ENCODE measurements at regions not wholly inside any gene's neighbourhood (a gene's known extent, or its start where the extent isn't known, plus 50 kb on each side); places are given as distances from the start of the nearest gene placed in this dataset.
"Not testable (repeated sequence)": the region's sequence is repeated elsewhere in the genome, so short reads cannot be mapped to it uniquely, and the experiment has no call there.

DNA sequence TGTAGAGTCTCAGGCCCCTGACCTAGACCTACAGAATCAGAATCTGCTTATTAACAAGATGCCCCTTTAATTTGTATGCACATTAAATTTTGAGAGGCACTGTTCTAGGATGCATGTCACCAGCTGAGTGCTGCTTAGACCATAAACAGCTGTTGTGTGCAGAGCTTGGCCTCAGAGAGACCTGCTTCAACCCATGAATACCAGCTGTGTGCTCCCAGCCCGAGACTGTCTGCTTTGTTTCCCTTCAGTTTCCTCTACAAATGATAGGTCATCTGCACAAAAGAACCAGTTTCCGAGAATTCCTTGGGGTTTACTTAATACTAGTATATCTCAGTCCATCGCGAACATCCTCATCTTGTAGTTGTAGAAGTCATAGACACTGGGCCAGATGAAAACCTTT is 158.5 kb upstream of the PFN2 start:
- no peak for TF ChIP-seq SUZ12 (IDR thresholded peaks at IDR 0.05; ENCODE audit: extremely low read depth, insufficient read depth, insufficient read length)
- no peak for TF ChIP-seq YY1 (IDR thresholded peaks at IDR 0.05; ENCODE audit: insufficient read depth, insufficient read length)
- no peak for TF ChIP-seq ZNF274 (IDR thresholded peaks at IDR 0.05; ENCODE audit: low read depth, low read length)
- Histone ChIP-seq H3K9me3 (ENCODE audit: insufficient read depth, low read length) (peaks cover 12% of the 10 kb centered on the region; the same call in 1 of the 2 replicates), H3K9ac (ENCODE audit: insufficient read length, low read depth) (no peak overlapping the region), H3K4me1 (ENCODE audit: insufficient read depth, insufficient read length) (peaks cover 3% of the 10 kb centered on the region), H3K27me3 (ENCODE audit: insufficient read depth, insufficient read length) (no peaks in the 10 kb centered on the region), H3K36me3 (ENCODE audit: insufficient read depth, insufficient read length, low read length) (no peaks in the 10 kb centered on the region), H3K4me3 (ENCODE audit: insufficient read length, low read depth) (no peak overlapping the region)
- DNase-seq (ENCODE audit: low read depth, low spot score): no peak

GRCh38 chr3:150128126-150128525 is 157.4 kb upstream of the PFN2 start:
- no peak for TF ChIP-seq YY1 (IDR thresholded peaks at IDR 0.05; ENCODE audit: insufficient read depth, insufficient read length)
- no peak for TF ChIP-seq ZNF274 (IDR thresholded peaks at IDR 0.05; ENCODE audit: low read depth, low read length)
- TF ChIP-seq SUZ12 (IDR thresholded peaks at IDR 0.05; ENCODE audit: extremely low read depth, insufficient read depth, insufficient read length): no peak
- H3K27me3 ChIP-seq (ENCODE audit: insufficient read depth, insufficient read length): no peaks in the 10 kb centered on the region
- DNase-seq (ENCODE audit: low read depth, low spot score): no peak
- H3K4me1 ChIP-seq (ENCODE audit: insufficient read depth, insufficient read length): peaks cover under 1% of the 10 kb centered on the region
- no peak overlapping the region for H3K9ac ChIP-seq (ENCODE audit: insufficient read length, low read depth)
- no peak overlapping the region for H3K4me3 ChIP-seq (ENCODE audit: insufficient read length, low read depth)
- H3K9me3 ChIP-seq (ENCODE audit: insufficient read depth, low read length): peaks cover 2% of the 10 kb centered on the region; the same call in 1 of the 2 replicates
- H3K36me3 ChIP-seq (ENCODE audit: insufficient read depth, insufficient read length, low read length): no peaks in the 10 kb centered on the region

DNA sequence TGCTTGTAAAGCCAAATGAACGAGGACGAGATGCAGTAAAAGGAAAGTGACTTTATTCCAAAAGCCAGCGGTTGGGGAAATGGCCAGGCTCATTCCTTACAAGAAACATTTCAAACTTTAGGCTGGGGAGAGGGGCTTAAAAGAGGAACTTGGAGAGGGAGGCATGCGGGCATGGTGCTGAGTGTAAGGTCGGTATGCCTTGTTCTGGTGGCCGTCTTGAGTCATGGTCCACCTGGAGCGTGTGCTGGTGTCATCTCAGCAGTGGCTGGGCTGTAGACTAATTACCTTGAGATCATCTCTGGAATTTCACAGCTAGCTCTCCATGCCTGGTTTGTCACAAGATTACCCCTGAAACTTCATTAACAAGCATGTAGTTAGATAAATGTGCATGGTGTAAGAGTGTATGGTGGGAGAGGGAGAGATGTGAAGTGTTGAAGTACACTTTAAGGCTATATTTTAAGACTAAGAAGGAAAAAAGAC is 156.4 kb upstream of the PFN2 start:
- H3K4me1 ChIP-seq (ENCODE audit: insufficient read depth, insufficient read length): no peaks in the 10 kb centered on the region
- peaks cover 5% of the 10 kb centered on the region; the same call in 1 of the 2 replicates for H3K9me3 ChIP-seq (ENCODE audit: insufficient read depth, low read length)
- H3K4me3 ChIP-seq (ENCODE audit: insufficient read length, low read depth): no peak overlapping the region
- DNase-seq (ENCODE audit: low read depth, low spot score): no peak
- no peaks in the 10 kb centered on the region for H3K27me3 ChIP-seq (ENCODE audit: insufficient read depth, insufficient read length)
- H3K36me3 ChIP-seq (ENCODE audit: insufficient read depth, insufficient read length, low read length): no peaks in the 10 kb centered on the region
- no peak overlapping the region for H3K9ac ChIP-seq (ENCODE audit: insufficient read length, low read depth)
- TF ChIP-seq YY1 (IDR thresholded peaks at IDR 0.05; ENCODE audit: insufficient read depth, insufficient read length): no peak
- TF ChIP-seq ZNF274 (IDR thresholded peaks at IDR 0.05; ENCODE audit: low read depth, low read length): no peak
- TF ChIP-seq SUZ12 (IDR thresholded peaks at IDR 0.05; ENCODE audit: extremely low read depth, insufficient read depth, insufficient read length): no peak

DNA sequence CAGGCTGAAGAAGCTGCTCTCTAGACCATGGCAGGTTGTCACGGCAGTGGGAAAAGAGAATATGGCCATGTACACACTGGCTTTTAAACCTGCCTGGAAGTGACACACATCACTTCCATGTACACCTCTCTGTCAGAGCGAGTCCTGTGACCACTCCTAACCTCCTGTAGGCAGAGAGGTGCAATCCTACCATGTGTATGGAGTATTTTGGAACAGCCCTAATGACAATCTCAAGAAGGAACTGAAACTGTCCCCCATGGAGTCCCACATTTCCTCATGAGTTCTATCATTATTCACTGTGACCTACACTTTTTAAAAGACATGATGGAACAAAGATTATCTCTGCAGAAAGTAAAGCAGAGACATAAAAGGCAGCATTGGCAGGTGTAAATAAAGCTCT is 153.4 kb upstream of the PFN2 start:
- H3K36me3 ChIP-seq (ENCODE audit: insufficient read depth, insufficient read length, low read length): no peaks in the 10 kb centered on the region
- no peaks in the 10 kb centered on the region for H3K27me3 ChIP-seq (ENCODE audit: insufficient read depth, insufficient read length)
- DNase-seq (ENCODE audit: low read depth, low spot score): no peak
- peaks cover 6% of the 10 kb centered on the region; the same call in 1 of the 2 replicates for H3K9me3 ChIP-seq (ENCODE audit: insufficient read depth, low read length)
- H3K4me3 ChIP-seq (ENCODE audit: insufficient read length, low read depth): no peak overlapping the region
- no peak for TF ChIP-seq ZNF274 (IDR thresholded peaks at IDR 0.05; ENCODE audit: low read depth, low read length)
- no peak for TF ChIP-seq YY1 (IDR thresholded peaks at IDR 0.05; ENCODE audit: insufficient read depth, insufficient read length)
- no peak for TF ChIP-seq SUZ12 (IDR thresholded peaks at IDR 0.05; ENCODE audit: extremely low read depth, insufficient read depth, insufficient read length)
- H3K4me1 ChIP-seq (ENCODE audit: insufficient read depth, insufficient read length): no peaks in the 10 kb centered on the region
- H3K9ac ChIP-seq (ENCODE audit: insufficient read length, low read depth): no peak overlapping the region

DNA sequence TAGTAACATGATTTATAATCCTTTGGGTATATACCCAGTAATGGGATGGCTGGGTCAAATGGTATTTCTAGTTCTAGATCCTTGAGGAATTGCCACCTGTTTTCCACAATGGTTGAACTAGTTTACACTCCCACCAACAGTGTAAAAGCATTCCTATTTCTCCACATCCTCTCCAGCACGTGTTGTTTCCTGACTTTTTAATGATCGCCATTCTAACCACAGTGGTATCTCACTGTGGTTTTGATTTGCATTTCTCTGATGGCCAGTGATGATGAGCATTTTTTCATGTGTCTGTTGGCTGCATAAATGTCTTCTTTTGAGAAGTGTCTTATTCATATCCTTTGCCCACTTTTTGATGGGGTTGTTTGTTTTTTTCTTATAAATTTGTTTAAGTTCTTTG is 152.6 kb upstream of the PFN2 start:
- not testable (repeated sequence) for H3K4me3 ChIP-seq (ENCODE audit: insufficient read length, low read depth)

GRCh38 chr3:150118219-150118618 is 147.5 kb upstream of the PFN2 start:
- no peak for DNase-seq (ENCODE audit: low read depth, low spot score)
- no peak overlapping the region for H3K4me3 ChIP-seq (ENCODE audit: insufficient read length, low read depth)
- H3K9me3 ChIP-seq (ENCODE audit: insufficient read depth, low read length): peaks cover 6% of the 10 kb centered on the region; the same call in 1 of the 2 replicates
- TF ChIP-seq SUZ12 (IDR thresholded peaks at IDR 0.05; ENCODE audit: extremely low read depth, insufficient read depth, insufficient read length) (no peak), YY1 (IDR thresholded peaks at IDR 0.05; ENCODE audit: insufficient read depth, insufficient read length) (no peak)
- no peaks in the 10 kb centered on the region for H3K27me3 ChIP-seq (ENCODE audit: insufficient read depth, insufficient read length)
- H3K4me1 ChIP-seq (ENCODE audit: insufficient read depth, insufficient read length): peaks cover 4% of the 10 kb centered on the region
- no peak overlapping the region for H3K9ac ChIP-seq (ENCODE audit: insufficient read length, low read depth)
- no peaks in the 10 kb centered on the region for H3K36me3 ChIP-seq (ENCODE audit: insufficient read depth, insufficient read length, low read length)

More for the DNA sequence above, 152.6 kb upstream of the PFN2 start:
- H3K36me3 ChIP-seq (ENCODE audit: insufficient read depth, insufficient read length, low read length); DNase-seq (ENCODE audit: low read depth, low spot score); H3K4me1 ChIP-seq (ENCODE audit: insufficient read depth, insufficient read length); H3K9ac ChIP-seq (ENCODE audit: insufficient read length, low read depth); H3K27me3 ChIP-seq (ENCODE audit: insufficient read depth, insufficient read length); H3K9me3 ChIP-seq (ENCODE audit: insufficient read depth, low read length): not testable (repeated sequence)

DNA sequence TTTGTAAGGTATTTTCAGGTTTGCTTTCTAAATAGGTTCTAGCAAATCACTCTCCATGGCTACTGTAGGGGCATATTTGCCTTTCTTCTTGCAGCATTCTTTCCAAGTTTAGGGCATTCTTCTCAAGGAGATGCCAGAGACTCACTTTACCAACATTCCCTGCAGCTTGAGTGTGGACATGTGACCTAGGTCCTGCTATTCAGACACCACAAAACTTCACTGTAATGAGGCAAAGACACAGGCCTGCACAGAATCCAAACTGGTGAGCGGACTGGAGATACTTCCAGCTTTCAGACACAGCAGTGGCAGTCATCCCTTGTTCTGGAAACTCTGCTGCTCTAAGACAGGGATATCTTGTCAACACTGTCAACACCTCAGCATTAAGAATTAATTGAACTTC is 146.4 kb upstream of the PFN2 start:
- H3K4me1 ChIP-seq (ENCODE audit: insufficient read depth, insufficient read length): peaks cover 4% of the 10 kb centered on the region
- no peak for DNase-seq (ENCODE audit: low read depth, low spot score)
- TF ChIP-seq SUZ12 (IDR thresholded peaks at IDR 0.05; ENCODE audit: extremely low read depth, insufficient read depth, insufficient read length) (no peak), ZNF274 (IDR thresholded peaks at IDR 0.05; ENCODE audit: low read depth, low read length) (no peak), YY1 (IDR thresholded peaks at IDR 0.05; ENCODE audit: insufficient read depth, insufficient read length) (no peak)
- no peak overlapping the region for H3K4me3 ChIP-seq (ENCODE audit: insufficient read length, low read depth)
- peaks cover under 1% of the 10 kb centered on the region; the same call in 1 of the 2 replicates for H3K9me3 ChIP-seq (ENCODE audit: insufficient read depth, low read length)
- H3K36me3 ChIP-seq (ENCODE audit: insufficient read depth, insufficient read length, low read length): no peaks in the 10 kb centered on the region
- no peak overlapping the region for H3K9ac ChIP-seq (ENCODE audit: insufficient read length, low read depth)
- H3K27me3 ChIP-seq (ENCODE audit: insufficient read depth, insufficient read length): no peaks in the 10 kb centered on the region

GRCh38 chr3:150116196-150116595 is 145.5 kb upstream of the PFN2 start:
- DNase-seq (ENCODE audit: low read depth, low spot score): no peak
- TF ChIP-seq SUZ12 (IDR thresholded peaks at IDR 0.05; ENCODE audit: extremely low read depth, insufficient read depth, insufficient read length): no peak
- TF ChIP-seq ZNF274 (IDR thresholded peaks at IDR 0.05; ENCODE audit: low read depth, low read length): no peak
- TF ChIP-seq YY1 (IDR thresholded peaks at IDR 0.05; ENCODE audit: insufficient read depth, insufficient read length): no peak

More at GRCh38 chr3:150116196-150116595, 145.5 kb upstream of the PFN2 start:
- H3K9ac ChIP-seq (ENCODE audit: insufficient read length, low read depth): no peak overlapping the region
- no peak overlapping the region for H3K4me3 ChIP-seq (ENCODE audit: insufficient read length, low read depth)
- H3K9me3 ChIP-seq (ENCODE audit: insufficient read depth, low read length): no peaks in the 10 kb centered on the region
- H3K27me3 ChIP-seq (ENCODE audit: insufficient read depth, insufficient read length): no peaks in the 10 kb centered on the region
- no peaks in the 10 kb centered on the region for H3K36me3 ChIP-seq (ENCODE audit: insufficient read depth, insufficient read length, low read length)
- H3K4me1 ChIP-seq (ENCODE audit: insufficient read depth, insufficient read length): peaks cover 4% of the 10 kb centered on the region

Measured in NT2/D1 (cell line).